IMR-90 (cell line): ENCODE measurements at regions not wholly inside any gene's neighbourhood (a gene's known extent, or its start where the extent isn't known, plus 50 kb on each side); places are given as distances from the start of the nearest gene placed in this dataset.

Experiments
- CEBPB ChIP-seq: IDR thresholded peaks from 2 replicates; pipeline ENCODE4 v1.6.1; 2012; ENCODE audit warnings: low read depth, low read length, improper control_type of control experiment
- CTCF ChIP-seq: conservative IDR thresholded peaks from 2 replicates; pipeline ENCODE4 v1.5.1; 2012; ENCODE audit warnings: mild to moderate bottlenecking, low read depth, low read length, improper control_type of control experiment
- FOS ChIP-seq: fragments of 150-350 bp; IDR thresholded peaks from 2 replicates; pipeline ENCODE4 v1.6.1; 2016; ENCODE audit warnings: low read depth, low read length
- MAFK ChIP-seq: IDR thresholded peaks from 2 replicates; pipeline ENCODE4 v1.6.1; 2012; ENCODE audit warnings: low read depth, low read length, improper control_type of control experiment
- MXI1 ChIP-seq: IDR thresholded peaks from 2 replicates; pipeline ENCODE4 v1.6.1; 2012; ENCODE audit warnings: low read depth, mild to moderate bottlenecking, low read length, moderate library complexity, borderline replicate concordance
- POLR2A ChIP-seq: IDR thresholded peaks from 2 replicates; pipeline ENCODE4 v1.6.1; 2012; ENCODE audit warnings: mild to moderate bottlenecking, low read depth, low read length
- RAD21 ChIP-seq: IDR thresholded peaks from 2 replicates; pipeline ENCODE4 v1.6.1; 2012; ENCODE audit warnings: low read length, improper control_type of control experiment
- SMC3 ChIP-seq: fragments of 150-350 bp; IDR thresholded peaks from 2 replicates; pipeline ENCODE4 v1.6.1; 2016; ENCODE audit warnings: low read depth, mild to moderate bottlenecking, antibody characterized with exemption, low read length, moderate library complexity

GRCh38 chr1:80827666-80828065 lies 973.1 kb upstream of the ADGRL2 start:
- TF ChIP-seq RAD21, result no peak
- TF ChIP-seq CTCF, result no peak
- no peak for TF ChIP-seq POLR2A
- no peak for TF ChIP-seq CEBPB
- no peak for TF ChIP-seq MAFK
- TF ChIP-seq SMC3, result no peak
- TF ChIP-seq MXI1, result no peak
- no peak for TF ChIP-seq FOS
